ENCODE measurements at regions not wholly inside any gene's neighbourhood (a gene's known extent, or its start where the extent isn't known, plus 50 kb on each side); places are given as distances from the start of the nearest gene placed in this dataset.

- no peak for DNase-seq
Measured at GRCh38 chr3:59644479-59645402, 594.9 kb upstream of the CFAP20DC start.

DNA sequence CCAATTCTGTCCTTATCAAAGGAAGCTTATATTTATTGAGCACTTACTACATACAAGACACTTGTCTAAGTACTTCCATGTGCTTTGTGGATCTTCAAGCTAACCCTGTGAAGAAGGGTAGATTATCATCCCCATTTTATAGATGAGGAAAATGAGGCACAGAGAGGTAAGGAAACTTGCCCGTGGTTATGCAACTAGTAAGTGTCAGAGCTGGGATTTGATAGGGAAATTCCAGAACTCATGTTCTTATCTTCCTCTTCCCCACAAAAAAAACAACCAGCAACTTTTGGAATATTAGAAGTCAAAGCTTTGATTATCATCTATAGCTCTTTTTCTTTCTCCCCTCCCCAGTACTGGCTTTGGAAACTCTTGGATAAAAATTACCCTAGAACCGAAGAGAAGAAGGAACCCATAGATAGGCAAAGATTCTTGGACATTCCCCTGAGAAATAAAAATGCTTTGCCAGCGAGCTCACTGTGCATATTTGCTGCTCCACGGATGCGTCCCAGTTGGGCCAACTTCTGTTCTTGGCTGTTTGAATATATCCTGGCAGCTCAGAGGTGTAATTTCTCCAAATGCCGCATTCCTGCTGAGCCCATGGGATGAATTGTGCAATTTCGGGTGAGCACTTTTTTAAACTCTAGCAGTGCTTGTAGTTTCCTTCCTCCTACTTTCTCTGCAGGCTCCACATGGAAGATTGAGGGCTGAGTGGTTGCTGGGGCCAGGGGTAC lies 591.5 kb upstream of the CFAP20DC start:
- DNase-seq = no peak

GRCh38 chr3:59632760-59633573 lies 583.1 kb upstream of the CFAP20DC start:
- no peak for DNase-seq

DNA sequence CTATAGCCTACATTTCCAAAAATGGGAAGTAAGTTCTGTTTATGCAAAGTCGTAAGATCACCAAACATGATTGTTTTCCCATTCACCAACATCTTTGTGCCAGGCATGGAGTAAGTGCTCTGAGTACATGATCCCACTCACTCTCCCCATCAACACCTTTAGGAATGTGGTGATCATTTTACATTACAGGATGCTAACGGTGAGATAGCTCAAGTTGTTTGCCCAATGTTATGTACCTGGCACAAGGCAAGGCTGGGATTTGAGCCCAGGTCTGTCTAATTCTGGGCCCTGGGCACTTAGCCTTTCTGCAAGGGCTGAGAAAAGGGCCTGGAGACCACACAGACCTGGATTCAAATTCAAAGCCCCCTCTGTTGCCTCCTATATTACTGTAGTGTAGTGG lies 581.7 kb upstream of the CFAP20DC start:
- no peak for DNase-seq

DNA sequence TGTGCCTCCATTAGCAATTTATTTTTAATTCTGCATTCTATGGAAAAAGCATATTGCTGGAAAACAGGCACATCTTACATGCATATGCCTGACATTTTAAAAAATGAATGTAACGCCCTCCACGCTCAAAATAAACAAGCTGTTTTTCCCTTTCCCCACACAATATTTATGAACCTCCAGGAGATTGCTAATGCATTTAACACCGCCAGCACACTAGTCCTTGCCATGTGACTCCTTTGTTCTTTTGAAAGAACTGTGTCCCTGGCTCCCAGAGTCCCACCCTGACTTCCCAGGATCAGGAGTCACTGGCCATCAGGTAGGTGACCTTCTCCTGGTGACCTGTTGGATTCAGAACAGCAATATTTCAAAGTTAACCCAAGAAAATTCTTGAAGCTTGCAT lies 571.2 kb upstream of the CFAP20DC start:
- DNase-seq = no peak

DNA sequence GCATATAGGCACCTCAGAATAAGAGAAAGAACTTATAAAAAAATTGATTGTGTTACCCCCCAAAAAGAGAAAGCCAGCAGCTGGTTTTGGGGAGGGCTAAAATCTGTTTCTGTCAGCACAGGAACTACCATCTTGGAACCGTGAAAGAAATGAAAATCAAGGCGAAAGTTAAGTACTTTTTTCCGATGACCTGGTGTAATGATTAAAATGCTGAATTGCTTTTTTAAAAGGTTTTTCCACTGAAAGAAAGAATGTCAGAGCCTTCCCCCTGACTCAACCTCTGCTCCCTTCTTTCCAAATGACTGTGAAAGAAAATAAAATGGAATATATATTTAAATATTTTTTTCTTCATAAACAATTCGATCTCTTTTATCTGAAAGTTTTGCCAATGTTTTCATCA lies 570.5 kb upstream of the CFAP20DC start:
- DNase-seq = no peak

- no peak for DNase-seq
Measured at GRCh38 chr3:59612444-59612715, 562.6 kb upstream of the CFAP20DC start.

DNA sequence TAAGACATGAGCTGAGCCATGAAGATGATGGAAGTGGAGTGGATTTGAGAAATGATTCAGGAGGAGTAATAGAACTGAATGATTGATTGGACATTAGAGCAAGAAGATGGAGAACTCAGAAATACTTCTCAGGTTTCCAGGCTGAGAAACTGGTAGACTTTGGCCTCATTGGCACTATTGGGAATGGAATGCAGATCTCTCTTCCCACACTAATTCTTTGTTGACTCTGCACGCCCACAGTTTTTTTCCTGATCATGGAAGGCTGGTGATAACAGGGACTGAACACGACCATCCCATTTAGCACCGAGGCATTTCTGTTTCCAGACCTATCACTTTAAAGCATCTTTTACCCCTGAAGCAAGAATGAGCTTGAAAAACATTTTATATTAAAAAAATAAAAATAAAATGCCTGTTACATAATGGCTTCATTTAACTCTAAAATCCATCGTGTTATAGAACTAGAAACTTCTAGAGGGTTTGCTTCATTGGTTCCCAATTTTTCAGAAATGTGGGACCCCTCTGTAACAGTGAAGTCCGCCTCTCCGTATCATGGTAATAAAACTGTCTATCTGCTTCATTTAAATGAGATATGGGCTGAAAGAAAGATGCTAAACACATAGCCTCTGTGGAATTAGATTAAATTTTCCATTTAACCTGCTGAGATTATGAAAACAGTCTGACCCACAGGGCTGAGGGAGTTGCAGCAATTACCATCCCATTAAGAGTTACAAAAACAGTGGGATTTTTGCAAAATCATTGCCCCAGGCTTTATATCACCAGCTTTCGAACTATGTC lies 562.0 kb upstream of the CFAP20DC start:
- no peak for DNase-seq

GRCh38 chr3:59609657-59610348 lies 560.0 kb upstream of the CFAP20DC start:
- DNase-seq = no peak

DNA sequence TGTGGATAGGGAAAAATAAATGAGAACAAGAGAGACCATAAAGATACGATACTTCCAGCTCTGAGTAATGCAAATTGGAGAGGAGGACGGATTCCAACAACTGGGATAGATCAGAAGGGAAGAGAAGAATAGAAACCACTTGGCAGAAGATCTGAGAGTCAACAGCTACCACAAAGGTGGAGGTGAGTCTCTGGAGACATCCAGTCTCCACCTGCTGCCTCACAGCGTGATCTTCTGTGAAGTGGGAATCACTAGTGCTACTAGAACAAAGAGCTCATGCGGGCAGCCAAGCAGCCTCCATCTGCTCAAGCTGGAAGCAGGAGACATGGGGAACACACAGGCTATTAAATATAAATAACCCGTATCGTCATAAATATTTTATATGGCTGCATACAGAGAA lies 558.5 kb upstream of the CFAP20DC start:
- DNase-seq = no peak

- no peak for DNase-seq
Measured at GRCh38 chr3:59607656-59608055, 557.8 kb upstream of the CFAP20DC start.

- DNase-seq = no peak
Measured at GRCh38 chr3:59606638-59607266, 556.9 kb upstream of the CFAP20DC start.

DNA sequence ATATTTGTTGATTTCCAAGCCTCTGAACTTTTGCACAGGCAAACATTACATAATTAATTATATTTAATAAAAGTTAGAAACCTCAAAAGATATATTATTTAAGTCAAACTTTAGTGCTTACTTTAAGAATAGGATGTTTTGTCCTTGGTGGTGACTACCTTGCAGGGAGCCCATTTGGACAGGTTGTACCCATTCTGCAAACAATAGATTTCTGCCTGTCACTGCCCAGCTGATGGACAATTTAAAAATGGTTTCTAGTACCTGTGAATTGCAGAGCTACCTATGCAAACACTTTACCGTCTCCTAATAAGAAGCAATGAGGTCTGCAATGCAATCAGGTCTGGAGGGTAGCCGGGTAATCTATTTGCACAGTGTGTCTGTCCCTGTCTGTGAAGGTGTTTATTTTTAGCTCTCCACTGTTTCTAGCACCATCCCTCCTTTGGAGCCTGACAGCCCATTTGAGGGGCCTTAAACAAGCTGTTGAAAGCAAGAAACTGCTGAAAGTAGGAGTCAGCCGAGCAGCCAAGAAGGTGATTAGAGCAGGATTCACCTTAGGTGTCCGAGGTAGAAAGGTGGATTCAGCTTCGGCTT lies 556.2 kb upstream of the CFAP20DC start:
- DNase-seq = no peak

DNA sequence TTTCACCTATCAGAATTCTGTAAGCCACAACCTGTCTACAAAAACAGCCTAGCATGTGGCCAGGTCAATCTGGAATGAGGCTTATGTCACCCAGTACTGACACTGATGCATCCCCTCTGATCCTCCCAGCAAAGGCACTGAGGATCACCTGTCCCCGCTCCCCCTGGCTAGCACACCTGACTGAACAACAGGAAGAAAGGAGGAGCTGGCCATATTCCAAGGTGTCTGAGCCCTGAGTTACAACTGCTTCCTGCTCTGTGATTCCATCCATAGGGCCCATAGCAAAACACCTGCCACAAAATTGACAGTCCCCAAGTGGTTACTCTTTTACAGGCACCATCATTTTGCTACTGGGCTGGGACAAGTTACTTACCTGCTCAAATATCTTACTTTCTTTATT lies 555.5 kb upstream of the CFAP20DC start:
- no peak for DNase-seq

- DNase-seq = no peak
Measured at GRCh38 chr3:59601486-59601885, 551.7 kb upstream of the CFAP20DC start.

GRCh38 chr3:59600631-59601030 lies 550.8 kb upstream of the CFAP20DC start:
- no peak for DNase-seq

- DNase-seq = no peak
Measured at GRCh38 chr3:59596741-59597140, 546.9 kb upstream of the CFAP20DC start.

DNA sequence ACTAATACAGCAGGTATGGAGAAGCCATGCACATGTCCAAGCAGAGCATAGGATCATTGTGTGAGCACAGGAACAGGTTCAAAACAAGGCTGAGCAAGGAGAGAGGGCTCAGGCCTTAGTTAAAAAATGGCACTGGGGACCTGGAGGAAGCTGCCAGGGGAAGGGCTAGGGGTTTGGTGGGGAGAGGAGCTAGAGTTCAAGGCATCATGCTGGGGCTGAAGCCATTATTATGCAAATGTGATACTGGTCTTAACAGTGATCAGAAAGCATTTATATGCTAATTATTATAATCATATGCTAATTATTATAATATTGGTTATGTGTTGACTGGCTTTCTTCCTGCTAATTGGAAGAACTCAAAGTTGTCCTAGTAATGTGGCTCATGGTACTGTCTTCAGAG lies 546.0 kb upstream of the CFAP20DC start:
- DNase-seq = no peak

DNA sequence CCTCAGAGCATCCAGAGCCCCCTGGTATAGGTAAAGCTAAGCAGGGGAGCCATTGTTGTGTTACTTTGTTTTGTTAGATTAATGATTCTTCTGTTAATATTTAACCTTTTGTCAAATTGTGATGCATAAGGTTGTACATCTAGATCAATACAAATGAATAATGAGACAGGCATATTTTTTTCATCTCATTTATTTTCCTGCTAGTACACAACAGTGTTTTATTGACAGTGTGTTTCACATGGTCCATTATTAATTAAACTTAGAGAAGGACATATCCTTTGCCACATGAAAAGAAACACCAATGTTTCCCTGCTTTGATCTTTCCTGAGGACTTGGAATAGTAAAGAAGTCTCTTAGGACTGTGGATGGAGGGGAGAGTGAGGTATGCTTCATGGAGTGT lies 543.6 kb upstream of the CFAP20DC start:
- no peak for DNase-seq

GRCh38 chr3:59580996-59581395 lies 531.2 kb upstream of the CFAP20DC start:
- no peak for DNase-seq

GRCh38 chr3:59580499-59580898 lies 530.7 kb upstream of the CFAP20DC start:
- no peak for DNase-seq
